Activated naive CD8-positive, alpha-beta T cell treated with anti-CD3 and anti-CD28 coated beads, Interleukin-2, amount 50 U/mL, for 16 hours (primary cell): ENCODE measurements at regions not wholly inside any gene's neighbourhood (a gene's known extent, or its start where the extent isn't known, plus 50 kb on each side); places are given as distances from the start of the nearest gene placed in this dataset.

Experiments
- DNase-seq: peaks from one replicate; pipeline ENCODE4 v3.0.0-alpha.2; 2020; ENCODE audit warnings: low read depth, low spot score

DNA sequence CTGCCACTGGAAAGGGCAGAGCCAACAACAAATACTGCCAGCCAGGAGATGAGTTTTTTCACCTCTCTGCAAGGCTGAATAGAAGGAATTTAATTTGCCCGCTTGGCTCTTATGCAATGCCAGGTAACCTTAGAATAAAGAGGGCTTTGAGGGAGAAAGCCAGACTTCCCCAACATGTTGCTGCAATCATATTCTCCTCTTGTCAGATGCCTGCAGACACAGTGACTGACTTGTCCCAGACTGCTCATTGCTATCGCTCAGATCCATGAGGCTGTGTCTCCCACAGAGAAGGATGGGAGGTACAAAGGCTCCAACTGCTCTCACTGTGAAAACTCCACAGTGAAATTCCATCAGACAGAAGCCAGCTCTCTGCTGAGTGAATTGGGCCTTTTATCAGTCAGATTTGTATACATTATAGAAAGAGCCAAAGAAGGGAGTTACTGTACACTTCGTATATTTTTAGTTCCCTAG, 517.0 kb upstream of the ID4 start:
- no peak for DNase-seq

DNA sequence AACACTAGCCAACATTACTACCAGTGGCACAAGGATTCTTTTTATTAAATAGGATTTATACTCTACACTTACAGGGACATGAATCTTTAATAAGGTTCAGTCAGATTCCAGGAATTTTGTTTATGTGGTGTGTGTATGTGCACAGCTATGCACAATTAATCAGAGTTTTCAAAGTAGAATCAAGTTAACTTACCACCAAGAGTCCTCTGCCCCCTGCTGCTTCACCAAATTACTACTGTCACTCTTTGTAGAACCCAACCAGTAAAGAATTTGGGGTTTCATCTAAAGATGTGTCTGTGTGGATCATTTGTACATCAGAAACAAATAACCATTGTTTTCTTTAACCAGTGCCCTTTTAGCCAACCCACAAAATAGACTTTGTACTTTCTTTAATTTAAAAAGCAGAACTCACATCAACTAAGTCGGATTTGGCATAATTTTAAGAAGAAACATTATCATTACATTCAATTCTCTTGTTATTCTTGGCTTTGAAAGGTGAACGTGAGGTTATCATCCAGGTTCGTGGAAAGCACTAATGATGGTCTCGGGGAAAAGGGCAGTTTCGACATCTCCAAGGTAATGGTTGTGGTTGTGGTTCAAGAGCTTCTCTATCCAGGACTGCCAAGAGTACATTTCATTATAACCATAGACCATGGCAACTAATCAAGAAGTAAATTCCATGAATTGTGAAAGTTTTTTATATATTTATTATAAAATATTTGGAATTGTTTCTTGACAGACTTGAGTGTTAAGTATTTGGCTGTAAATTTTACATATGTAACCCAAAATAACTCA, 514.3 kb upstream of the ID4 start:
- DNase-seq, result no peak

DNA sequence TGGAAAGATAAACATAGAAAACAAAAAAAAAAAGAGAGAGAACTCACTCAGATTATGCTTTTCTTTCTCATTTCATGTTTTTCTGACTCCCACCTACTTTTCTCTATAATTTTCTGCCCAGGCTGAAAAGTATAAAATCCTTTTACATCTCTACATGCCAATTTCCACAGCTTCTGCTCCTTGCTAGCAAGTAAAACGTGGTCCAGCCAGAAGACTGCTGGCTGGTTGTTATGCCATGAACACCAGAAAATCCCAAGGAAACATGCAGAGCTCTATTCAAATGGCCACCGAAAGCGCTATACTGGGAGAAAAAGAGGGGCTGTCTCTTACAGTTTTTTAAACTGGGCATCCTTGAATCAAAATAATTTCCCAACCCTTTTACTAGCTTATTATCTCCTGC, 512.8 kb upstream of the ID4 start:
- no peak for DNase-seq

DNA sequence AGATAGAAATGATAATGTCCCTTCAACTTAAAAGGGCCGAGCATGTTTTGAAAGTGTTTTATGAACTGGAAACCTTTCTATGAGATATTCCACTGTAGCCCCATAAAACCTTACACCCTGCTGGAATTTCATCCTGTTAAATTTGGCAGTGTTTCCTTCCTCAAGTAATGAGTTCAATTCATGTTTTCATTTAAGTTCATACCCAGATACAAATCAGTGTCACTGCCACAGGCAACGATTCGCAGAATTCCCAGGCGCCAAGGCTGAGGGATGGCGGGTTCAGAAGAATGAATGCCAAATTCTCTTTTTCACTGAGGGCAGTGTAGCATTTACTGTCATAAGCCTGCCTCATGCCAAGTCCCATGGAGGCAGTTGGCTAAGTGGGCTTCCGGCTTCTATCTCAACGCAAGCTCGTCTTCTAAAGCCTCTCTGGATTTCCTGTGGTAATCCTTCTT, 511.8 kb upstream of the ID4 start:
- DNase-seq, result no peak

DNA sequence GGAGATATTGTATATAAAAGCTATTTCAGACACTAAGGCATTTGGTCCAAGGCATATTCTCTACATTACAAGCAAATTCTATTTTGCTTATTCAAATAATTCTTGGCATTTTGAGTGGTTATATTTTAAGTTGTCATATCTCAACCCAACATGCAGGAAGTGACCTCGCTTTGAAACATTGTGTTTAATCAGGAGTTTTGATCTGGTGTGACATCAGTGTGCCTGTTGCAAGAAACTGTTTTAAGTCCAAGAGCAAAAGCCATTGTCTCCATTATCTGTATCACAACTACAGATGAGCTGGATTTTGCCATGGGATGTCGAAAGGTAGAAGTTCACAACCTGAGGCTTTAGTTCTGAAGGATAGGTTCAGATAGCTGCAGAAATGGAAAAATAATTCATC, 509.9 kb upstream of the ID4 start:
- DNase-seq, result no peak

DNA sequence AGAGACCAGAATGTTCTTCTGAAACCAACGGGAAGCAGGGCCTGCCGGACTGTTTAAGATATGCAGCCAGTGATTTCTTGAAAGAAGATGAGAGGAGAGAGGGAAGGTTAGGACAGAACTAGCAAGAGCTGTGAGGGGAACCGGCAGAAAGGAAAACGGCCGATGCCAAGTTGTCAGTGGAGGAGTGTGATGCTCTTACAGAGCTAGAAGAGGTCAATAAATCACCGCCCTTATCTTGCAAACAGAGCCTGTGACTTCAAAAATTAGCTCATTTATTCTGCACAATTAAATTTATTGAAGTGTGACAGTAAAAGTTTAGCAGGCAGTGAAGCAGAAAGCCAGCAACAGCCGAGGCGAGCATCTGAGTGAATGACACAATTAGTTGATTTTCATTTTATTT, 509.5 kb upstream of the ID4 start:
- DNase-seq, result no peak

DNA sequence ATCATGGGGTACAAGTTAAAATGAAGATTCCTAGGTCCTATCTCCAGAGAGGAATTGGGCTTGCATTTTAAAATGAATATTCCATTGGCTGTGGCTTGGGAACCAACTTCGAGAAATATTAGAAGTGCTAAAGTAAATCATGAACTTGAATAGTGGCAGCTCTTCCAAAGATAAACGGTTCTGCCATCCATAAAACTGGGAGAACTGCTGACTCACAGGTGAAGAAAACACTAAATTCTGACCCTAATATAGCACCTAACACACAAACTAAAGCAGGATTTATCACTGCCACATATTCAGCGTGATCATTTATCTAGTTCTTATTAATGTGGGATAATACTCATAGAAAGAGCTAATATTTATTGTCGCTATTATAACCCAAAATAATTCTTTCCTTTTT, 508.1 kb upstream of the ID4 start:
- no peak for DNase-seq

DNA sequence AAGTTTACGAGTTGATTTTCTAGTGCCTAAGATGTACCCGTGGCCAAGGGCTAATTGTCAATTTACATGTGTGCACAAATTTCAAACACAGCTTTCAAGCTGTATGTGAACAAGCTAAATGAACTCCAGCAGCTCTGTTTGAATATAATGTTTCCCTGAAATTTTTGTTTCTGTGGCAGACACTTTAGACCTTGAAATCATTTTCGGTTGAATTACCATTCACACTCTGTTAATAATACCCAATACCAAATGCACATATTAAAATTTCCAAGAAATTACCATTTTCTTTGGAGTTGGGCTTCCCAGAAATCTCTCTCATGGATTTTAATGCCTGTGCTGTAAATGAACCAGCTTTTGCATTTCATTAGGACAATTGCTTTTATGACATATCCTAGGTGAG, 506.1 kb upstream of the ID4 start:
- DNase-seq, result no peak

DNA sequence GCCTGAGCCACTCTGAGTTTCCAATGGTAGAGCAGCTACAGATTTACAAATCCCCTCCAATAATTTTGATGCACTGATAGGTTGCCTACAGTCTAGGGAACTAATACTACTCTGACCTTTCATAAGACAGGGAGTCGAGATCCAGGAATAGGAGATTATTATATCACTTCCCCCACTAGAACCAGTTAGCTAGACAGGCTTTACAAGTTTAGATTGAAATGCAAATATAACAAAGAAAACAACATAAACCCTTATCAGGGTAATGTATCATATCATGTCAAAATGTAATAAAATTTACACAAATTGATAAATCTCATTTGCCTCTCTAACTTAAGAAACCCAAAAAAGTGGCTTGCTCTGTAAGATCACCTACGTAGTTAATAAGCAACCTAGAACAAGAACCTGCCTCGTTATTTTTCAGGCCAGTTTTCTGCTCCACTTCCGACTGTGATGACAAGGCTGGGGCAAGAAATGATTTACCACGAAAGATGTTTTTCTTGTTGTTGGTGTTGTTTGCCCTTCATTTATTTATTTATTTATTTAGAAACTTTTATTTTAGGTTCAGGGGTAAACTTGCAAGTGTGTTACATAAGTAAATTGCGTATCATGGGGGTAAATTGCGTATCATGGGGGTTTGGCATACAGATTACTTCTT, 504.2 kb upstream of the ID4 start:
- no peak for DNase-seq

DNA sequence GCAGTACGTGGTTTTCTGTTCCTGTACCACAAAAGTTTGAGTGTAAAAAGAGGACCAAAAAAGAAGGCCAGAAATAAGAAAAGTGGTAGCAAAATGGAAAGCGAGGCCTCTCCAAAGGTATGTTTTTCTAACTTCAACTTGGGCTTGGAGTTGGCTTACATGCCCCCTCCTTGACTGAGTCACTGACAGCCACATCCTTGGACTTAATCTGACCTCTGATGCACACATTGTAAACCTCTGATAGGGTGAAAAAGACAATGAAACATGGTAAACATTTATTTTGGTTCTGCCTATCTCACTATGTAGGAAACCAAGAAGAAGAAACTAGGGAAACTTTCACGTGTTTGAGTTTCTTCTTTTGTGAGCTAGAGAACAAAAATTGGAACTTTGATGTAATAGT, 503.2 kb upstream of the ID4 start:
- no peak for DNase-seq

DNA sequence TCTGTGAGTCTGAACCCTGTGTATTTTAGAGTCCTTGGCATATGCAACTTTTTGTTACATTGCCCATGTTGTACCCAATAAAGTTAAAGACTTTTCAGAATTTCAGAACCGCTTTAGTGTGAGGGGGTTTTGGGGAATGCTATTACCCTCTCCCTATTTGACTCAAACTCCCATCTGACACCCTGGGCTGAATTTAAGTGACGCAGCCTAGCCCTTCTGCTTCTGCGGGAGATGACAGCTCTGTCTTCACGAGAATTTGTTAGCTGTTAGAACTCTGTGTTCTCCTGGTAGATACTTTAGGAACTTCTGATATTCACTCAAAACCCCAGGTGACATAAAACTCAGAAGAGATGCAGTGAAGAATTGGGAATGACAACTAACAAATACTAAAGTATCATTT, 500.6 kb upstream of the ID4 start:
- DNase-seq, result no peak

DNA sequence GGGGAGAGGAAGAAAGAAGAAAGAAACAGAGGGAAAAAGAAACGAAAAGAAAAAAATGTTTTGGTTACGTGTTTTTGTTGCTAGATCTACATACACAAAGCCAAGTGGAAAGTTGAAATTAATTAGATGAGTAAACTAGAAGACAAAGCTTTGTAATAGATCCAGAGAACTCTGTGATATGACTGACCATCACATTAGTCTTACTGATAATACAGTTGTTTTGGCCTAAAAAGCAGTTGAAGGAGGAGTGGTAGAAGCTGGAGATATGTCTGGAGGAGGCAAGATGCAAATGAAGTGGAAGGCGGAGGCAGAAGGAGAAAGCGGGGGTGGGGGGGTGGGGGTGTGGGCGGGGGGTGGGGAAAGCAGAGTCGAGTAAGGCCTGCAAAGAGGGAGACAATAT, 500.1 kb upstream of the ID4 start:
- DNase-seq, result no peak

DNA sequence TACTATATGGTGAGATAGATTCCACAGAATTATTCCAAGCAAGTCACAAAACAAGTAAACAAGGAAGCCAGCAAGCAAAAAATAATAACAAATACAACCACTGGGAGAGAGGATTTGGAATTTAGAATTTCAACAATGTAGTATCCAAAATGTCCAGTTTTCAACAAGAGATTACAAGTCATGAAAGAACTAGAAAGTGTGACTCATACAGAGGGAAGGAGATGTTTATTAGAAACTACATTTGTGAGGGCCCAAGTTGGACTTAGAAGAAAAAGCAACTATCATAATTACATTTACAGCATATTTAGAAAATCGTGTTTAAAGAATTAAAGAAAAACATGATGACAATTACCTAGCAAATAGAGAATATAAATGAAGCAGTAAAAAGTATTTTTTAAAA, 494.6 kb upstream of the ID4 start:
- no peak for DNase-seq

DNA sequence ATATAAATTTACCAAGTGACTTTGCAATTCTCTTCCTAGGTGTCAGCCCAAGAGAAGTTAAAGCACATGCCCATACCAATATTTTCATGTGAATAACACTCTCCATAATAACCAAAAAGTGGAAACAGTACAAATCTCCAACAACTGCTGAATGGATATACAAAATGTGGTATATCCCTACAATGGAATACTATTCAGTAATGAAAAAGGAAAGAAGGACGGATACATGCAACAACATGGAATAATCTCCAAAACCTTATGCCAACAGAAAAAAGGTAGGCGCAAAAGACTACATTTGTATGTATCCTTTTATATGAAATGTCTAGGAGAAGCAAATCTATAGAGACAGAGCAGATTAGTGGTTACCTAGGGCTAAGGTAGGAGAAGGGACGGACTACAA, 487.7 kb upstream of the ID4 start:
- no peak for DNase-seq

DNA sequence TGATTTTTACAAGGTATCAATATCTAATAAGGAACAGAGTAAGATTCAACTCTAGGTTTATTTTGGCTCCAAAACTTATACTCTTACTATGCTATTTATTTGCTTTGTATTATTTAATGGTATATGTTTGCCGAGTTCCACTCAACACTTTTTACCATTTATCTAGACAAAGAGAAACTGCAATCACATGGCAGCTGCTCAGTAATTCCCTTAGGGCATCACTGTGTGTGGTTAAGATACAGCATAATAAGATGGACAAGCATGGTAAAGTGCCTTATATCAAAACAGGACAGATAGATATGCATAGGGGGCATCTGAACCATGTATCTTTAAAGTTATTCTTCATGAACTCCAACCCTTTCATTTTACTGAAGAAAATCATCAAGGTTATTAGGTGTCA, 483.0 kb upstream of the ID4 start:
- no peak for DNase-seq

DNA sequence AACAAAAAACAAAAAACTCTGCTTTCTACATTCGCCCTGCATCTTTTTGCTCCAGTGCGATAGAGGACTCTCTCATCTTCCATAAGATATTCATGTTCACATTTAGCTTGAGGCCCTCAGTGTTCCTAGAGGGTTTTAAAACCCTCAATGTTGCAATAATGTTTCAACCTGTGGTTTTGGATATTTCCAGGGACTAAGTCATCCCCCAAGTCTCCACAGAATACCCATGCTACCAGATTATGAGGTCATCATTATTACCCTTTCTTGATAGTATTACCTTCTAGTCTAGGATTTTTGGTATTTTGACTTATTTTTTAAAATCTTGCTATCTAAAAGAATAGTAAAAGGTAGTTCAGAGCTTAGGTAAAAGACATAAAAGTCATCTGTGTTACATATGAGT, 480.5 kb upstream of the ID4 start:
- no peak for DNase-seq

DNA sequence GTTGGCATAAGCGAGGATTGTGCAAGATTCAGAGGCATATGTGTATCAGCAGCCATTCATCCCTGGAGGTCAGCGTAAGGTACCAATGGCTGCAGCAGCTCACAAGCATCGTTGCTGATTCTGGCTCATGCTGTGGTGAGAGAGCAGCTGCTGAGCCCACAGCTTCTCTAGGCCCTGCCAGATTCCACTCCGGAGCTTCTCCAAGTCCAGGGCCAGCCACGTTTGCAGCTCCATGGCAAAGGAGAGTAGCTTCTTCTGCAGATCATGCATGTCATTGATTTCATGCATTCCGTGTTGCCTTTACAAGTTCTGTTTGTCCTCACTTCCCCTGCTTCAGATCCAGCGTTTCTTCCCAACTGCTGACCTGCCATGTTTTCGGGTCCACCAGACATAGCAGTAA, 474.8 kb upstream of the ID4 start:
- no peak for DNase-seq

DNA sequence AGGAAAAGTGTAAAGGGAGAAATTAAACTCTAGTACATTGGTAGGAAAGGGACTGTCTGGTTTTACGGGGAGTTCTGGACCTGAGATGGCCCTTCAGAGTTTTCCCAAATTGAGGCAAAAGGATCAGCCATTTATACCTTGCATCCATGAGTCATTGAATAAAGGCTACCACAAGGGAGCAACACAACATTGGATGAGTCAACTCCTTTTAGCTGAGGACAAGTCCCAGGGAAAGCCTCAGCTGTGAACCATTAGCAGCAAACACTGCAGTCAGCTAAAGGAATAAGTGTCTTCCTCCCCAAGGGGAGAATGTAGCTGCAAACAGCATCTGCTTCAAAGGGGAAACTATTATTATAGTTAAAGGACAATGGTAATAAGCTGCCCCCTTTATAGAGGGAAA, 468.7 kb upstream of the ID4 start:
- DNase-seq, result no peak

DNA sequence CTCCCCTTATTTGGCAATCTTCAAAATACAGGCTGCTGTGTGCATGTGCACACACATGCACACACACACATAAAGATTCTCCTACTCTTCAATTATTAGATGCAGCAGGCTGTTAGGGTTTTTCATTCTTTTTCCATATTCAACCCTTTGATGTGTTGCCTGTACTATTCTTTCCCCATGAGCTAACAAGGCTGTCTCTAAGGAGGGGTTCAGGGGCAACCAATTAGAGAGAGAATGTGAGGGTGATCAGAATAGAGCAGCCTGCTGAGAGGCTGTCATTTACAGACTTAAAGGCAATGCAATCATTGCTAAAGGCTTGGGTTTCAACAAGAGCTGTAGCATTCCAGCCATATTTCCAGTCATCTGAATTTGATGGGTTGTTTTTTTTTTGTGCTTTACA, 467.4 kb upstream of the ID4 start:
- no peak for DNase-seq

DNA sequence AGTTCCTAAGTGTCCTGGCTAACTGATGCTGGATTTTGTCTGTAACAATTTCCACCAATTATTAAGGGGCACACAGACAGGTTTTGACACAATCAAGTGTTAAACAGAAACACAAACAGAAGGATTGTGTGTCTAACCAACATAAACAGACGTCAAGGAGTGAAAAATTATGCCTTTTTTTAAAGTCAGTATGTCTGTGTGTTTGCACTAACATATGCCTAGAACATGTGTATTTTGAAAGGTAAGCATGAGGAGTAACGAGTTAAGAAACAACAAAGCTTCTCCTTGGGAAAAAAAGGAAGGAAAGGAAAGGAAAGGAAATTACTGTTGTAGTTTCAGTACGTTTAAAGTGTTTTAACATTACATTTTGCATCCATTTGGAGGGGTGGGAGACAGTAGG, 466.3 kb upstream of the ID4 start:
- no peak for DNase-seq

DNA sequence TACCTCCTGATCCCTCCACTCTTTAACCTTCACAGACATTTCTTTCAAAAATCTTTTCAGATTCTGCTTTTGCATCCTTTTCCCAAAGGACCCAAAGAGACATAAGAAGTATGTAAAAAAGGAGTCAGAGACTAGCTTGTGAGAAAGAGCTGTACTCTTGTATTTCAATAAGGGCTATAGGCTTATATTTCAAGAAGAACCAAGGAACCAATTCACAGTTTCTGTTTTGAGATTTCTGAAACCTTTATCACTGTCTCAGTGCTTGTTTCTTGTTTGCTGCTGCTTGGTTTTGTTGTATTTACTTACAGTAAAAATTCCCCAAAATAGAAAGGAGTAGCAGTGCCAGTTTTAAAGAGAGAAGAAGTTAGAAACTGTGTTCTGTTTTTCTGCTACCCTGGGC, 461.6 kb upstream of the ID4 start:
- no peak for DNase-seq

DNA sequence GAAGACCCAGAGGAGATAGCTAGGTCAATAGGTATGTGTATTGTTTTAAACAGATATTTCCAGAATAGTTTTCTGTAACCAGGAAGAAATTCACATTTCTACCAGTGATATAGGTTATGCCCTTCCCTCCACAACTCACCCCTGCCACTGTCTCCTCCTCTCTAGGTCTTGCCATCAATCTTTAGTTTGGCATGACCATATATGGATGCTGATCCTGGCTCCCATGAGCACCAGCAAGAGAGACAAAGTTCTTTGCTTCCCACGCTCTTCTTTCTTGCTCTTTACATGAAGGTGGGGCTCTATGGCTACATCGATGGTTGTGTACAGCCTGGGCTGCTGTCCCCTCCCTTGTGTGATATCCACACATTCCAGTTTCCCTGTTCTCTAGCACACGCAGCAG, 459.4 kb upstream of the ID4 start:
- DNase-seq, result no peak

DNA sequence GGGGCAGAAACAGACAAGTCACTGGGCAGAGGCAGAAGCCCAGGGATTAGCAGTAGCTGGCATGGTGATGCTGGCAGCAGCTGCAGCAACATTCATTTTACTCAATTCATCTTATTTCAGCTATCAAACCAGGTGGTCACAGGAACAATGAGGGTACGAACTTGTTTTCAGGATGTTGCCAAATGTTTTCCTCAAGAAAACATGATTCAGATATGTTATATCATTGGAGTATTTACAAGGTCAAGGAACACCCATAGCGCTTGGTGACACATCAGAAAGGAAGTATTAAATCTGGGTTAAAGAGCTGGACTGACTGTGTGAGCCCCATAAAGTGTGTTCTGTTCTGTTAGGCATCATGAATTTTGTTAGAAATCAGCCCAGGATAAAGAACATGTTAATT, 456.9 kb upstream of the ID4 start:
- no peak for DNase-seq

DNA sequence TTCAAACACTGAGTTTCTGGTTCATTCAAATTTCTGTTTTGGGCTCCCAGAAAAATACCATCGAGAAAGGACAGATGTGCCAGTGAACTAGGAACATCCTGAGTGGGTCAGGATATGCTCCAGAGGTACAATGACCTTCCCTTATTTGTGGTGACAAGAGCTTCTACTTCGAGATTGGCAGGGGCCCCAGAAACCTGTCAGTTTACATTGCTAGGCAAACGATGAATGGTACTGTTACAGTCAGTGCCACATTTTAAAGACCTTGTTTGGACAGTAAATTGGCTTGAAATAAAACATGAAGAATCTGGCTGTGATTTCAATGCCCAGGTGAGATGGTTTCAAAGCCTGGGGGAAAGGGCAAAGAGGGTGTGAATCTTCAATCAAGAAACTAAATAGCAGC, 454.5 kb upstream of the ID4 start:
- DNase-seq, result no peak
